ENCODE measurements at regions not wholly inside any gene's neighbourhood (a gene's known extent, or its start where the extent isn't known, plus 50 kb on each side); places are given as distances from the start of the nearest gene placed in this dataset.

- no peak overlapping the region for H3K14ac ChIP-seq (ENCODE audit: insufficient read depth, low read length)
- no peak overlapping the region for H3K18ac ChIP-seq (ENCODE audit: insufficient read length, low read depth, low read length)
- H4K8ac ChIP-seq (replicated peaks; ENCODE audit: insufficient read length, low read depth, low read length) = no peak overlapping the region
- H4K20me1 ChIP-seq (ENCODE audit: control insufficient read depth, insufficient read depth, insufficient read length) = no peaks in the 10 kb centered on the region
- no peak for TF ChIP-seq CTCF (conservative IDR thresholded peaks at IDR 0.05)
- H3K27ac ChIP-seq (ENCODE audit: insufficient read length, low read depth, low read length) = no peak overlapping the region
- H3K56ac ChIP-seq (ENCODE audit: insufficient read length, low read depth, low read length) = no peak overlapping the region
- peaks cover 4 to 7% of the 10 kb centered on the region in 2 experiments; a peak in 3 of 5 replicates for H3K9me3 Mint-ChIP-seq
- H3T11ph ChIP-seq (ENCODE audit: low read length) = no peak overlapping the region
- no peaks in the 10 kb centered on the region for H3K79me1 ChIP-seq (ENCODE audit: insufficient read depth, low read depth, low read length, poor library complexity, severe bottlenecking)
- no peak overlapping the region for H2AK5ac ChIP-seq (ENCODE audit: insufficient read length, low read length)
- H2BK5ac ChIP-seq (ENCODE audit: insufficient read length, low read length) = no peak overlapping the region
- no peak overlapping the region for H3K27ac Mint-ChIP-seq
- no peak overlapping the region for H3K4me2 ChIP-seq (ENCODE audit: insufficient read depth, insufficient read length, low read length)
- H3K36me3 Mint-ChIP-seq (ENCODE audit: insufficient read depth in 1 of 3, low read depth in 3 of 3) = peaks cover 0 to 7% (median 4%) of the 10 kb centered on the region in 3 experiments; a peak in 4 of 7 replicates
- no peak overlapping the region for H3K23ac ChIP-seq (ENCODE audit: insufficient read length, low read depth, low read length)
- no peak overlapping the region for H4K91ac ChIP-seq (ENCODE audit: insufficient read length, low read depth, low read length)
- WGBS (ENCODE audit: extremely low coverage, insufficient read length, low lambda C conversion rate) = no CpG with 5 or more reads among the region's 2 CpGs
- H3K23me2 ChIP-seq (ENCODE audit: insufficient read length, low read depth, low read length, poor library complexity, severe bottlenecking) = no peaks in the 10 kb centered on the region
- DNase-seq = no peak
- no peak overlapping the region for H2BK20ac ChIP-seq (ENCODE audit: low read depth, low read length, poor library complexity, severe bottlenecking)
- H3K9ac ChIP-seq (ENCODE audit: extremely low read depth, insufficient read length, low read length) = no peak overlapping the region
- H3K27me3 ChIP-seq (ENCODE audit: insufficient read depth, low read length) = no peaks in the 10 kb centered on the region
- no peak overlapping the region for H2BK15ac ChIP-seq (ENCODE audit: low read depth, low read length)
- H3K79me2 ChIP-seq (ENCODE audit: insufficient read depth, low read length) = no peaks in the 10 kb centered on the region; the same call in 1 of the 2 replicates
- H2AFZ ChIP-seq (ENCODE audit: low read length) = no peak overlapping the region
- H3K4me3 Mint-ChIP-seq = no peak overlapping the region
- no peaks in the 10 kb centered on the region for H3K9me3 ChIP-seq (ENCODE audit: control insufficient read depth, low read depth, low read length)
- H3K4me1 ChIP-seq (ENCODE audit: insufficient read depth, low read length) = no peaks in the 10 kb centered on the region
- H3K27me3 Mint-ChIP-seq (ENCODE audit: low read depth) = no peaks in the 10 kb centered on the region; the same call in 1 of the 2 replicates
- no peak overlapping the region for H2BK120ac ChIP-seq (ENCODE audit: low read depth, low read length, poor library complexity, severe bottlenecking)
- H4K5ac ChIP-seq (ENCODE audit: insufficient read length, low read depth, low read length) = no peak overlapping the region
- peaks cover 0 to 2% of the 10 kb centered on the region in 2 experiments; a peak in 1 of 4 replicates for H3K4me1 Mint-ChIP-seq
- H3K4ac ChIP-seq (ENCODE audit: low read depth, low read length) = no peak overlapping the region
- no peak overlapping the region for H2BK12ac ChIP-seq (ENCODE audit: insufficient read length, low read depth, low read length)
These were observed 234.1 kb downstream of the TMEM38B start for GRCh38 chr9:105928416-105928815.

Data from H9 (cell line).